Esophagus squamous epithelium (tissue), 5 donors: ENCODE measurements at regions not wholly inside any gene's neighbourhood (a gene's known extent, or its start where the extent isn't known, plus 50 kb on each side); places are given as distances from the start of the nearest gene placed in this dataset.

Experiments used
- DNase-seq: peaks from one replicate; lab custom pipeline; 2025; lab: John Stamatoyannopoulos, UW
- H3K27ac ChIP-seq, 4 donors: fragments of 200-600 bp; sonication (generic); one replicate each; pipeline ENCODE4 v1.5.1; 2016 to 2019; ENCODE audit warnings: mild to moderate bottlenecking in 1 of 4
- H3K27me3 ChIP-seq, 4 donors: fragments of 200-600 bp; sonication (generic); 1 replicate in 3 of 4; 2 replicates in 1 of 4; pipeline versions ENCODE4 v1.5.1 to v1.6.0; 2017 to 2021; ENCODE audit warnings: antibody characterized with exemption in 1 of 4
- H3K36me3 ChIP-seq, 3 donors: fragments of 200-600 bp; sonication (generic); one replicate each; pipeline ENCODE4 v1.5.1; 2016 to 2019
- H3K4me1 ChIP-seq, 3 donors: fragments of 200-600 bp; sonication (generic); one replicate each; pipeline ENCODE4 v1.5.1; 2017 to 2019
- H3K4me3 ChIP-seq, 4 donors: fragments of 200-600 bp; sonication (generic); 1 replicate in 3 of 4; 2 replicates in 1 of 4; pipeline ENCODE4 v1.5.1; 2016 to 2019; ENCODE audit warnings: mild to moderate bottlenecking in 2 of 4, moderate library complexity in 1 of 4
- H3K9me3 ChIP-seq, 3 donors: fragments of 200-600 bp; sonication (generic); one replicate each; pipeline ENCODE4 v1.5.1; 2016 to 2019
- CTCF ChIP-seq, 6 experiments: fragments of 450-650 bp in 4 of 6; fragments of 200-600 bp in 2 of 6; sonication (generic) in 2 of 6; IDR thresholded peaks; one replicate each; pipeline ENCODE4 v1.5.1; 2016 to 2019; ENCODE audit warnings: antibody characterized with exemption in 6 of 6, mild to moderate bottlenecking in 4 of 6, moderate library complexity in 4 of 6
- POLR2A ChIP-seq, 4 donors: fragments of 450-650 bp; IDR thresholded peaks; one replicate each; pipeline ENCODE4 v1.6.1; 2017; ENCODE audit warnings: antibody characterized with exemption in 4 of 4, mild to moderate bottlenecking in 4 of 4, moderate library complexity in 3 of 4
- WGBS, 2 donors: methylation state at CpG; one replicate each; pipeline ENCODE4 v1.1.5; 2018; 5-methylcytosine and 5-hydroxymethylcytosine counted together
- intact Hi-C: fragments of 100-400 bp; cut with DNase I; formaldehyde crosslinking; loops from one replicate; pipeline ENCODE4 v1.15.0; 2022
- donor health status: DM: yes; HTN: yes; CAD: no.

- H3K36me3 ChIP-seq, result no peaks in the 10 kb centered on the region
- intact Hi-C loops, result no loop called here
- TF ChIP-seq POLR2A (IDR thresholded peaks at IDR 0.05) (no peak), CTCF (IDR thresholded peaks at IDR 0.05) (no peak)
- no peaks in the 10 kb centered on the region for H3K27me3 ChIP-seq
- no peak overlapping the region for H3K27ac ChIP-seq
- DNase-seq, result no peak
- H3K9me3 ChIP-seq, result no peaks in the 10 kb centered on the region
- peaks cover 0 to 6% (median 0%) of the 10 kb centered on the region in 3 donors for H3K4me1 ChIP-seq
- no peak overlapping the region for H3K4me3 ChIP-seq
- 81 to 85% methylated on average over 4 of the region's 4 CpGs for whole genome bisulfite sequencing, 2 donors
Observed at GRCh38 chr5:126119887-126120442, 303.2 kb upstream of the GRAMD2B start.

DNA sequence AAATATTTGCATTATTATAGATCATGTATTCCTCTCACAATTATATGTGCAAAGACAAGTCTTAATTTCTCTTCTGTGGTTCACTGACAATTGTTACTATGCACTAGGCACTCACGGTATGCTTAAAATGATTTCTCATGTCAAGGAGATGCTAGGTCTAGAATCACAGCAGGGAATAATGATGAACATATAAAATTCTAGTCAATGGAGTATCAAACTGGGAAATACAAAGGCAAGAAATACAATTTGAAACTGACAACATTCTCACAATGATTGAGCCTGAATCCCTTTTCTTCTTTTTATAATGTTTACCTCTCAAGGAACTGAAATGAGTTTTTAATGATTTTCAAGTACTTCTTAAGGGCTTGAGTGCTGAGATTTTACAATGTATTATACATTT, 302.3 kb upstream of the GRAMD2B start:
- WGBS, 2 donors, result 80 to 88% methylated on average over 1 of the region's 1 CpG
- intact Hi-C loops, result no loop called here
- TF ChIP-seq POLR2A (IDR thresholded peaks at IDR 0.05), result no peak
- TF ChIP-seq CTCF (IDR thresholded peaks at IDR 0.05), result no peak
- H3K4me1 ChIP-seq, result peaks cover 0 to 7% (median 0%) of the 10 kb centered on the region in 3 donors
- no peaks in the 10 kb centered on the region for H3K27me3 ChIP-seq
- H3K9me3 ChIP-seq, result no peaks in the 10 kb centered on the region
- DNase-seq, result no peak
- H3K36me3 ChIP-seq, result no peaks in the 10 kb centered on the region
- no peak overlapping the region for H3K4me3 ChIP-seq
- H3K27ac ChIP-seq, result no peak overlapping the region

DNA sequence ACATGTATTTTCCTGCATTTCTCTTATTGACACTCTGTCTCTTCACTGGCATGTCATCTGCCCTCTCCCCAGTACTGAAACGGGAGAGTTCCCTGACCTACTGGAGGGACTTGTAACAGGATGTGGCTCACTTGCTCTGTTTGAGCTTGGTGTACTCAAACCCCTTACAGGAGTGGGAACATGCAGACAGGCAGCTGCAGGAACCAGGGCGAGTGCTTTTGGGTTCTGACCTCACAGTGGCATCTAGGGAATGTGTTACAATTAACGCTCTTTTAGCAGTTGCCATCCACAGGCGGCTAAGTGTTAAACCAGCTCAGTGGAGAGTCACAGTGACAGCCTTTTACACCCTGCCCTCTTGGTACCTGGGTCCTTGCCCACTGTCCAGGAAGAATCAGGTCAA, 300.3 kb upstream of the GRAMD2B start:
- Histone ChIP-seq H3K9me3 (no peaks in the 10 kb centered on the region), H3K27ac (no peak overlapping the region), H3K27me3 (no peaks in the 10 kb centered on the region), H3K4me1 (peaks cover 0 to 7% (median 0%) of the 10 kb centered on the region in 3 donors), H3K36me3 (no peaks in the 10 kb centered on the region), H3K4me3 (no peak overlapping the region)
- no peak for DNase-seq
- intact Hi-C loops, result no loop called here
- WGBS, 2 donors, result 84 to 100% methylated on average over 1 to 3 of the region's 4 CpGs
- TF ChIP-seq POLR2A (IDR thresholded peaks at IDR 0.05) (no peak), CTCF (IDR thresholded peaks at IDR 0.05) (no peak)

DNA sequence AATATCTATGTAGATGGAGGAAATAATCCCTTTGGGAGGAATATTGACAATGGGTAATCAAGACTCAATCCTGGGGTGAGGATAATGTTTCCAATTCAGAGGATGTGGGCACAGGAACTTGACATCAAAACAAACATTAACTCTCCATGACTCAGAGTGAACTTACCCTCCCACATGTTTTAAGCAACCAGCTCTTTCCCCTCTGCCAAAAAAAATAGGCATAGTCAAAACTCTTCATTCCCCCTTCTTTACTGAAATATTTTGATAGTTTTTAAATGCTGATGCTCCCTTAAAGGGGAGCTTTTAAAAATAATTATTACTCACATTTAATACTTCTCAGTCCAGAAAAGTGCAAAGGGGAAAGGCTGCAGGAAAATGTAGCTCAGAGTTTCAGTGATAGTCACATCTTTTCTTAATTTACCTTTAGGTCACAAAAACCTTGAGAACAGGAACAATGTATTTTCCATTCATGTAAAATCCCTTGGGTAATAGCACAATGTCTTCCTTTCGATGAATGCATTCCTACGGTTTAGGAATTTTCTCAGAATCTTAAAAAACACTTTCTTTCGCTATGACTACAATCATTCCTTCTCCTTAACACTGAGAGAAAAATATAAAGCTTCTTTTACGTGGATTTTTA, 298.4 kb upstream of the GRAMD2B start:
- no peaks in the 10 kb centered on the region for H3K27me3 ChIP-seq
- H3K4me3 ChIP-seq, result no peak overlapping the region
- no peak for TF ChIP-seq POLR2A (IDR thresholded peaks at IDR 0.05)
- no peak for TF ChIP-seq CTCF (IDR thresholded peaks at IDR 0.05)
- H3K4me1 ChIP-seq, result peaks cover 0 to 7% (median 0%) of the 10 kb centered on the region in 3 donors
- H3K9me3 ChIP-seq, result no peaks in the 10 kb centered on the region
- intact Hi-C loops, result no loop called here
- no peak overlapping the region for H3K27ac ChIP-seq
- no peak for DNase-seq
- H3K36me3 ChIP-seq, result no peaks in the 10 kb centered on the region
- 63 to 66% methylated on average over 4 of the region's 4 CpGs for WGBS, 2 donors

GRCh38 chr5:126125407-126125806, 297.8 kb upstream of the GRAMD2B start:
- intact Hi-C loops, result no loop called here
- TF ChIP-seq CTCF (IDR thresholded peaks at IDR 0.05) (no peak), POLR2A (IDR thresholded peaks at IDR 0.05) (no peak)
- Histone ChIP-seq H3K4me3 (no peak overlapping the region), H3K36me3 (no peaks in the 10 kb centered on the region), H3K9me3 (no peaks in the 10 kb centered on the region), H3K27ac (no peak overlapping the region), H3K27me3 (no peaks in the 10 kb centered on the region), H3K4me1 (peaks cover 0 to 7% (median 0%) of the 10 kb centered on the region in 3 donors)
- 80 to 92% methylated on average over 2 of the region's 2 CpGs for WGBS, 2 donors
- no peak for DNase-seq
